Neuronal stem cell (in vitro differentiated cells): ENCODE measurements at regions not wholly inside any gene's neighbourhood (a gene's known extent, or its start where the extent isn't known, plus 50 kb on each side); places are given as distances from the start of the nearest gene placed in this dataset.

Experiments used
- DNase-seq: peaks from one replicate; pipeline ENCODE4 v3.0.0-alpha.2; 2013; ENCODE audit warnings: low spot score
- H2AFZ ChIP-seq: one replicate; pipeline ENCODE4 v1.6.1; 2013; ENCODE audit warnings: mild to moderate bottlenecking, low read length, inconsistent platforms
- H2AK5ac ChIP-seq: 2 replicates; pipeline ENCODE4 v1.6.1; 2013; ENCODE audit warnings: low read depth, mild to moderate bottlenecking, inconsistent platforms, low read length, moderate library complexity, mixed read lengths
- H2BK120ac ChIP-seq: 2 replicates; pipeline ENCODE4 v1.6.1; 2013; ENCODE audit warnings: low read depth, mild to moderate bottlenecking, inconsistent platforms, low read length, moderate library complexity, mixed read lengths
- H2BK12ac ChIP-seq: one replicate; pipeline ENCODE4 v1.6.1; 2013; ENCODE audit warnings: low read length, inconsistent platforms
- H2BK15ac ChIP-seq: 2 replicates; pipeline ENCODE4 v1.6.1; 2013; ENCODE audit warnings: mild to moderate bottlenecking, low read length, inconsistent platforms, mixed read lengths
- H2BK5ac ChIP-seq: one replicate; pipeline ENCODE4 v1.6.1; 2013; ENCODE audit warnings: inconsistent platforms, mild to moderate bottlenecking, low read length, moderate library complexity
- H3K14ac ChIP-seq: one replicate; pipeline ENCODE4 v1.6.1; 2013; ENCODE audit warnings: low read length, inconsistent platforms
- H3K18ac ChIP-seq: 2 replicates; pipeline ENCODE4 v1.6.1; 2013; ENCODE audit warnings: low read length, inconsistent platforms
- H3K23ac ChIP-seq: 2 replicates; pipeline ENCODE4 v1.6.1; 2013; ENCODE audit warnings: low read depth, mild to moderate bottlenecking, mixed read lengths, low read length, inconsistent platforms; ENCODE audit not compliant: poor library complexity
- H3K27ac ChIP-seq: replicated peaks from 3 replicates; pipeline ENCODE4 v1.5.1; 2013; ENCODE audit warnings: low read length, inconsistent platforms
- H3K27me3 ChIP-seq, 3 experiments: 2 replicates each; pipeline ENCODE4 v1.6.1; 2013; ENCODE audit warnings: low read length in 3 of 3, mild to moderate bottlenecking in 2 of 3, inconsistent platforms in 1 of 3, low read depth in 1 of 3, mixed read lengths in 1 of 3, moderate library complexity in 1 of 3; ENCODE audit not compliant: control insufficient read depth in 3 of 3, insufficient read depth in 3 of 3
- H3K36me3 ChIP-seq, 2 donors: replicated peaks in 1 of 2; 2 replicates each; pipeline ENCODE4 v1.6.1; 2013; ENCODE audit warnings: low read length in 2 of 2; ENCODE audit not compliant: control insufficient read depth in 2 of 2, insufficient read depth in 2 of 2
- H3K4ac ChIP-seq: 2 replicates; pipeline ENCODE4 v1.6.1; 2013; ENCODE audit warnings: inconsistent platforms, mild to moderate bottlenecking, low read length, moderate library complexity
- H3K4me1 ChIP-seq, 2 donors: 1 replicate in 1 of 2; 2 replicates in 1 of 2; pipeline ENCODE4 v1.6.1; 2013; ENCODE audit warnings: low read length in 2 of 2, low read depth in 1 of 2; ENCODE audit not compliant: control insufficient read depth in 2 of 2, insufficient read depth in 1 of 2
- H3K4me2 ChIP-seq: one replicate; pipeline ENCODE4 v1.6.1; 2013; ENCODE audit warnings: mild to moderate bottlenecking, low read length, inconsistent platforms; ENCODE audit not compliant: insufficient read depth, poor library complexity, severe bottlenecking
- H3K4me3 ChIP-seq, 2 donors: 2 replicates each; pipeline ENCODE4 v1.5.1; 2013; ENCODE audit warnings: low read length in 2 of 2, mild to moderate bottlenecking in 2 of 2, inconsistent platforms in 1 of 2, moderate library complexity in 1 of 2
- H3K79me1 ChIP-seq: one replicate; pipeline ENCODE4 v1.6.1; 2013; ENCODE audit warnings: low read depth, mild to moderate bottlenecking, inconsistent platforms, low read length, moderate library complexity
- H3K9ac ChIP-seq: one replicate; pipeline ENCODE4 v1.6.1; 2013; ENCODE audit warnings: mild to moderate bottlenecking, low read depth, low read length, inconsistent platforms; ENCODE audit not compliant: poor library complexity
- H3K9me3 ChIP-seq, 2 donors: replicated peaks in 1 of 2; 2 replicates each; pipeline versions ENCODE3 to v1.6.1; 2013; ENCODE audit warnings: low read length in 2 of 2, mild to moderate bottlenecking in 2 of 2, inconsistent platforms in 1 of 2, low read depth in 1 of 2, mixed read lengths in 1 of 2, moderate library complexity in 1 of 2; ENCODE audit not compliant: control insufficient read depth in 2 of 2, insufficient read depth in 1 of 2
- H4K8ac ChIP-seq: one replicate; pipeline ENCODE4 v1.6.1; 2013; ENCODE audit warnings: low read depth, mild to moderate bottlenecking, inconsistent platforms, low read length, moderate library complexity
- H4K91ac ChIP-seq: one replicate; pipeline ENCODE4 v1.6.1; 2013; ENCODE audit warnings: low read length, low read depth, mild to moderate bottlenecking, inconsistent platforms; ENCODE audit not compliant: poor library complexity
- WGBS, 2 donors: extraction: QIAGEN DNeasy Blood & Tissue Kit; methylation state at CpG; one replicate each; pipeline ENCODE4 v1.1.7; 2013; ENCODE audit warnings: missing lambda C conversion rate in 2 of 2, mixed read lengths in 1 of 2; ENCODE audit not compliant: insufficient read length in 2 of 2, insufficient replicate concordance in 1 of 2; ENCODE audit errors: extremely low coverage in 2 of 2; 5-methylcytosine and 5-hydroxymethylcytosine counted together

GRCh38 chr4:3850128-3850527, 83.9 kb downstream of the ADRA2C start:
- no peak overlapping the region for H3K27ac ChIP-seq
- no peak overlapping the region for H3K18ac ChIP-seq
- H4K91ac ChIP-seq: no peak overlapping the region
- H2AFZ ChIP-seq: no peak overlapping the region
- no peak for DNase-seq
- no peak overlapping the region for H3K14ac ChIP-seq
- no peak overlapping the region for H2BK120ac ChIP-seq
- peaks cover 0 to 25% (median 0%) of the 10 kb centered on the region in 3 experiments for H3K27me3 ChIP-seq
- no peak overlapping the region for H2BK12ac ChIP-seq
- no peak overlapping the region for H2AK5ac ChIP-seq
- peak overlapping the region; percentile 80 for H2BK5ac ChIP-seq
- no peak overlapping the region for H3K23ac ChIP-seq
- peaks cover 2% of the 10 kb centered on the region for H3K79me1 ChIP-seq
- H3K9me3 ChIP-seq: peaks cover 0 to 3% of the 10 kb centered on the region in 2 donors
- peaks cover 0 to 3% of the 10 kb centered on the region in 2 donors for H3K4me1 ChIP-seq
- WGBS, 2 donors: no CpG with 5 or more reads among the region's 1 CpG
- H3K9ac ChIP-seq: no peak overlapping the region
- H3K4me3 ChIP-seq: no peak overlapping the region
- H4K8ac ChIP-seq: no peak overlapping the region
- no peak overlapping the region for H2BK15ac ChIP-seq
- no peak overlapping the region for H3K4ac ChIP-seq
- H3K4me2 ChIP-seq: no peak overlapping the region
- no peaks in the 10 kb centered on the region for H3K36me3 ChIP-seq

GRCh38 chr4:3851211-3851610, 85.0 kb downstream of the ADRA2C start:
- WGBS, 2 donors: no CpG with 5 or more reads among the region's 6 CpGs
- Histone ChIP-seq H2BK120ac (no peak overlapping the region), H3K9ac (no peak overlapping the region), H3K79me1 (no peaks in the 10 kb centered on the region), H4K8ac (no peak overlapping the region), H4K91ac (no peak overlapping the region), H3K9me3 (peaks cover 0 to 3% of the 10 kb centered on the region in 2 donors), H3K4me2 (no peak overlapping the region), H3K4me1 (peaks cover 0 to 3% of the 10 kb centered on the region in 2 donors), H3K23ac (no peak overlapping the region), H2BK12ac (no peak overlapping the region), H2AFZ (no peak overlapping the region), H3K36me3 (no peaks in the 10 kb centered on the region), H3K27me3 (peaks cover 0 to 33% (median 0%) of the 10 kb centered on the region in 3 experiments), H3K4ac (no peak overlapping the region), H2BK5ac (no peak overlapping the region), H3K4me3 (no peak overlapping the region), H2AK5ac (no peak overlapping the region), H2BK15ac (no peak overlapping the region), H3K18ac (no peak overlapping the region), H3K27ac (no peak overlapping the region), H3K14ac (no peak overlapping the region)
- DNase-seq: no peak

GRCh38 chr4:3851881-3852280, 85.7 kb downstream of the ADRA2C start:
- no peak overlapping the region for H3K4me3 ChIP-seq
- no peak overlapping the region for H3K14ac ChIP-seq
- H3K4ac ChIP-seq: no peak overlapping the region
- H3K4me2 ChIP-seq: no peak overlapping the region
- H4K91ac ChIP-seq: no peak overlapping the region
- H3K23ac ChIP-seq: no peak overlapping the region
- peaks cover 0 to 40% (median 0%) of the 10 kb centered on the region in 3 experiments for H3K27me3 ChIP-seq
- H2BK5ac ChIP-seq: no peak overlapping the region
- no CpG with 5 or more reads among the region's 10 CpGs for WGBS, 2 donors
- no peak for DNase-seq
- H4K8ac ChIP-seq: no peak overlapping the region
- no peak overlapping the region for H2AFZ ChIP-seq
- no peaks in the 10 kb centered on the region for H3K79me1 ChIP-seq
- no peak overlapping the region for H3K27ac ChIP-seq
- no peak overlapping the region for H3K9ac ChIP-seq
- H3K18ac ChIP-seq: no peak overlapping the region
- H2AK5ac ChIP-seq: no peak overlapping the region
- H3K9me3 ChIP-seq: peaks cover 0 to 3% of the 10 kb centered on the region in 2 donors
- H3K4me1 ChIP-seq: peaks cover 0 to 5% of the 10 kb centered on the region in 2 donors
- H2BK12ac ChIP-seq: no peak overlapping the region
- no peak overlapping the region for H2BK15ac ChIP-seq
- no peaks in the 10 kb centered on the region for H3K36me3 ChIP-seq
- no peak overlapping the region for H2BK120ac ChIP-seq

GRCh38 chr4:3852309-3852708, 86.1 kb downstream of the ADRA2C start:
- no peaks in the 10 kb centered on the region for H3K36me3 ChIP-seq

More at GRCh38 chr4:3852309-3852708, 86.1 kb downstream of the ADRA2C start:
- no CpG with 5 or more reads among the region's 11 CpGs for WGBS, 2 donors
- no peak overlapping the region for H3K23ac ChIP-seq
- no peak overlapping the region for H4K8ac ChIP-seq
- H3K4me1 ChIP-seq: peaks cover 0 to 5% of the 10 kb centered on the region in 2 donors
- H3K14ac ChIP-seq: no peak overlapping the region
- no peak overlapping the region for H2BK120ac ChIP-seq
- no peak overlapping the region for H2BK15ac ChIP-seq
- no peaks in the 10 kb centered on the region for H3K79me1 ChIP-seq
- H2AK5ac ChIP-seq: no peak overlapping the region
- H3K27ac ChIP-seq: no peak overlapping the region
- no peak overlapping the region for H3K4me3 ChIP-seq
- H2BK5ac ChIP-seq: no peak overlapping the region
- H4K91ac ChIP-seq: no peak overlapping the region
- peaks cover 0 to 3% of the 10 kb centered on the region in 2 donors for H3K9me3 ChIP-seq
- peaks cover 0 to 40% (median 0%) of the 10 kb centered on the region in 3 experiments for H3K27me3 ChIP-seq
- no peak overlapping the region for H2AFZ ChIP-seq
- H2BK12ac ChIP-seq: no peak overlapping the region
- H3K4ac ChIP-seq: no peak overlapping the region
- no peak overlapping the region for H3K9ac ChIP-seq
- no peak overlapping the region for H3K18ac ChIP-seq
- no peak overlapping the region for H3K4me2 ChIP-seq
- no peak for DNase-seq
